ENCODE measurements at regions not wholly inside any gene's neighbourhood (a gene's known extent, or its start where the extent isn't known, plus 50 kb on each side); places are given as distances from the start of the nearest gene placed in this dataset.

DNA sequence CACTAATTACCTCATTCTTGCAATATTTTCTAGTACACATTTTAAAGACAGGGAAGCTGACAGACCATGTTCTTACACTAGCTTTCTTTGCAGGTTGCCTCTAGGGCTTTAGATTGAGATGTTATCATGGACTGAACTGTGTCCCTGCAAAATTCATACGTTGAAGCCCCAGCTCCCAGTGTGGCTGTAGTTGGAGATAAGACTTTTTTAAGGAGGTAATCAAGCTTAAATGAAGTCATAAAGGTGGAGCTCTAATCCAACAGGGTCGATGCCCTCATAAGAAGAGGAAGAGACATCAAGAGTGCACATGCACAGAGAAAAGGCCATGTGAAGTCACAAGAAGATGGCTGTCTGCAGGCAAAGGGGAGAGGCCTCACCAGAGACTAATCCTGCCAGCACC is 471.2 kb upstream of the ACTBL2 start:
- Histone ChIP-seq H4K5ac (ENCODE audit: insufficient read length, low read depth, low read length) (no peak overlapping the region), H3K4me1 (replicated peaks in 1 of 4; ENCODE audit: control insufficient read depth in 3 of 4, insufficient read depth in 4 of 4, low read length in 3 of 4) (peaks cover 2 to 7% (median 5%) of the 10 kb centered on the region in 4 experiments; a peak in 4 of 7 replicates), H3K79me1 (ENCODE audit: low read depth, low read length) (no peaks in the 10 kb centered on the region), H3K23ac (ENCODE audit: insufficient read length) (no peak overlapping the region), H3K9me3 (ENCODE audit: insufficient read depth in 2 of 2, low read depth in 1 of 2, low read length in 1 of 2) (no peaks in the 10 kb centered on the region), H4K91ac (replicated peaks; ENCODE audit: insufficient read length, low read length) (no peak overlapping the region), H2BK15ac (ENCODE audit: low read length) (no peak overlapping the region), H3K4ac (replicated peaks; ENCODE audit: insufficient read length, low read depth, low read length) (no peak overlapping the region), H2AFZ (ENCODE audit: low read length) (no peak overlapping the region), H4K8ac (ENCODE audit: extremely low read depth, insufficient read depth, low read length) (no peak overlapping the region), H3K79me2 (ENCODE audit: control insufficient read depth in 1 of 2, insufficient read depth in 2 of 2, low read length in 2 of 2) (no peaks in the 10 kb centered on the region), H2BK120ac (replicated peaks; ENCODE audit: low read depth, low read length) (no peak overlapping the region), H4K20me1 (replicated peaks in 1 of 2; ENCODE audit: control insufficient read depth in 1 of 2, insufficient read depth in 2 of 2, low read length in 2 of 2) (no peaks in the 10 kb centered on the region), H3K27ac (ENCODE audit: low read depth, low read length) (no peak overlapping the region), H2BK20ac (ENCODE audit: low read length) (no peak overlapping the region), H3K4me2 (ENCODE audit: insufficient read depth in 1 of 2, low read depth in 2 of 2, low read length in 2 of 2) (no peak overlapping the region), H3K36me3 (ENCODE audit: control insufficient read depth in 2 of 4, insufficient read depth in 4 of 4, low read length in 3 of 4) (no peaks in the 10 kb centered on the region), H2BK12ac (ENCODE audit: low read depth, low read length) (no peak overlapping the region), H3K27me3 (replicated peaks in 1 of 4; ENCODE audit: control insufficient read depth in 3 of 4, extremely low read depth in 1 of 4, insufficient read depth in 3 of 4, low read length in 3 of 4) (no peaks in the 10 kb centered on the region), H3K23me2 (ENCODE audit: low read depth, low read length) (no peaks in the 10 kb centered on the region), H3K14ac (ENCODE audit: insufficient read length) (no peak overlapping the region), H3K18ac (ENCODE audit: extremely low read depth, low read length) (no peak overlapping the region), H3K56ac (replicated peaks; ENCODE audit: insufficient read length, low read depth, low read length) (no peak overlapping the region), H2BK5ac (ENCODE audit: low read depth, low read length) (no peak overlapping the region), H3K4me3 (ENCODE audit: extremely low read depth in 1 of 4, insufficient read depth in 2 of 4, low read depth in 3 of 4, low read length in 4 of 4) (no peak overlapping the region), H3K9ac (replicated peaks in 1 of 4; ENCODE audit: extremely low read depth in 1 of 4, low read depth in 3 of 4, low read length in 3 of 4) (no peak overlapping the region), H2AK5ac (ENCODE audit: low read depth, low read length) (no peak overlapping the region)
- CTCF ChIA-PET (ENCODE audit: partially characterized antibody): no interaction called here
- POLR2A ChIA-PET (ENCODE audit: partially characterized antibody): no interaction called here
- 94% methylated on average over 2 of the region's 2 CpGs; no CpG with 5 or more reads in 1 of the 2 experiments for WGBS, 2 experiments (ENCODE audit: extremely low coverage in 1 of 2, insufficient coverage in 1 of 2, insufficient read length in 1 of 2, insufficient replicate concordance in 2 of 2, low coverage in 1 of 2, low lambda C conversion rate in 2 of 2, missing lambda C conversion rate in 1 of 2)
- FAIRE-seq (no peak), DNase-seq (ENCODE audit: low read depth in 1 of 2, low spot score in 2 of 2) (no peak)
- TF ChIP-seq ATF2 (IDR thresholded peaks at IDR 0.05; ENCODE audit: low read length) (no peak), GABPA (IDR thresholded peaks at IDR 0.05; ENCODE audit: borderline replicate concordance, insufficient read depth, low read length) (no peak), SP4 (IDR thresholded peaks at IDR 0.05; ENCODE audit: low read length) (no peak), POU5F1 (IDR thresholded peaks at IDR 0.05; ENCODE audit: low read depth, low read length) (no peak), CBX8 (IDR thresholded peaks at IDR 0.05; ENCODE audit: borderline replicate concordance, low read depth, low read length) (no peak), YY1 (IDR thresholded peaks at IDR 0.05; ENCODE audit: low read depth, low read length) (no peak), SP1 (IDR thresholded peaks at IDR 0.05; ENCODE audit: low read depth, low read length) (no peak)

Data from H1 (cell line).